Posterior vena cava (tissue), 2 donors: ENCODE measurements at regions not wholly inside any gene's neighbourhood (a gene's known extent, or its start where the extent isn't known, plus 50 kb on each side); places are given as distances from the start of the nearest gene placed in this dataset.
"Not testable (repeated sequence)": the region's sequence is repeated elsewhere in the genome, so short reads cannot be mapped to it uniquely, and the experiment has no call there.

ENCODE experiments used
- DNase-seq: peaks from one replicate; pipeline ENCODE4 v3.0.0-alpha.2; 2020; ENCODE audit warnings: low spot score
- intact Hi-C, 2 donors: fragments of 100-400 bp; cut with DNase I; formaldehyde crosslinking; loops; one replicate each; pipeline versions ENCODE4 v1.14.1 to v1.14.2; 2022 to 2023
- donor health status: DM: yes; HTN: yes; CAD: no.
- donor health status: DM: yes; HTN: yes; CAD: no.

GRCh38 chr5:152188251-152188650 lies 216.8 kb downstream of the NMUR2 start:
- intact Hi-C loops, result no loop called here
- no peak for DNase-seq

GRCh38 chr5:152187668-152188067 lies 217.4 kb downstream of the NMUR2 start:
- intact Hi-C loops, result no loop called here
- DNase-seq, result no peak

GRCh38 chr5:152185547-152186245 lies 219.4 kb downstream of the NMUR2 start:
- no peak for DNase-seq
- intact Hi-C loops, result no loop called here

GRCh38 chr5:152184266-152184665 lies 220.8 kb downstream of the NMUR2 start:
- no peak for DNase-seq
- intact Hi-C loops, result no loop called here

- no peak for DNase-seq
- intact Hi-C loops, result no loop called here
Measured at GRCh38 chr5:152181461-152181860, 223.6 kb downstream of the NMUR2 start.

GRCh38 chr5:152178350-152178699 lies 226.8 kb downstream of the NMUR2 start:
- intact Hi-C loops, result loop anchor here in 1 of 2 donors (5.0 kb wide), 1 partner anchor 734 kb away; no protein-coding TSS in a partner anchor
- no peak for DNase-seq

- no peak for DNase-seq
- intact Hi-C loops, result loop anchor here in 1 of 2 donors (5.0 kb wide), 1 partner anchor 735 kb away; no protein-coding TSS in a partner anchor
Measured at GRCh38 chr5:152177626-152178349, 227.3 kb downstream of the NMUR2 start.

- no peak for DNase-seq
- intact Hi-C loops, result no loop called here
Measured at GRCh38 chr5:152171888-152172287, 233.2 kb downstream of the NMUR2 start.

- DNase-seq, result no peak
Measured at GRCh38 chr5:152170350-152170749, 234.7 kb downstream of the NMUR2 start.

GRCh38 chr5:152164860-152165259 lies 240.2 kb upstream of the GLRA1 start:
- no peak for DNase-seq
- intact Hi-C loops, result no loop called here

More at GRCh38 chr5:152170350-152170749, 234.7 kb downstream of the NMUR2 start:
- intact Hi-C loops, result no loop called here

GRCh38 chr5:152159894-152160293 lies 235.2 kb upstream of the GLRA1 start:
- intact Hi-C loops, DNase-seq: not testable (repeated sequence)

GRCh38 chr5:152154452-152154851 lies 229.8 kb upstream of the GLRA1 start:
- DNase-seq, intact Hi-C loops: not testable (repeated sequence)

GRCh38 chr5:152151940-152152339 lies 227.3 kb upstream of the GLRA1 start:
- intact Hi-C loops, result no loop called here
- no peak for DNase-seq

GRCh38 chr5:152151113-152151512 lies 226.5 kb upstream of the GLRA1 start:
- intact Hi-C loops, result no loop called here
- DNase-seq, result no peak

GRCh38 chr5:152147286-152147685 lies 222.6 kb upstream of the GLRA1 start:
- DNase-seq, result no peak
- intact Hi-C loops, result loop anchor here in 1 of 2 donors (10.0 kb wide), 1 partner anchor 322 kb away; no protein-coding TSS in a partner anchor

- intact Hi-C loops, result loop anchor here in 1 of 2 donors (10.0 kb wide), 1 partner anchor 322 kb away; no protein-coding TSS in a partner anchor
- no peak for DNase-seq
Measured at GRCh38 chr5:152146566-152146965, 221.9 kb upstream of the GLRA1 start.

- intact Hi-C loops, result loop anchor here (5.0 to 10.0 kb wide), 2 partner anchors 317 to 320 kb away; no protein-coding TSS in a partner anchor
- no peak for DNase-seq
Measured at GRCh38 chr5:152144556-152144955, 219.9 kb upstream of the GLRA1 start.

GRCh38 chr5:152144030-152144429 lies 219.4 kb upstream of the GLRA1 start:
- intact Hi-C loops, result loop anchor here (5.0 to 10.0 kb wide), 2 partner anchors 317 to 319 kb away; no protein-coding TSS in a partner anchor
- no peak for DNase-seq

GRCh38 chr5:152142840-152143469 lies 218.3 kb upstream of the GLRA1 start:
- peak; percentile 85 for DNase-seq
- intact Hi-C loops, result loop anchor here (5.0 to 10.0 kb wide), 2 partner anchors 316 to 318 kb away; no protein-coding TSS in a partner anchor

GRCh38 chr5:152140347-152140746 lies 215.7 kb upstream of the GLRA1 start:
- no peak for DNase-seq
- intact Hi-C loops, result loop anchor here (5.0 to 10.0 kb wide), 2 partner anchors 313 to 316 kb away; no protein-coding TSS in a partner anchor
